ENCODE measurements at regions not wholly inside any gene's neighbourhood (a gene's known extent, or its start where the extent isn't known, plus 50 kb on each side); places are given as distances from the start of the nearest gene placed in this dataset.

GRCh38 chr10:44578271-44578670 is 193.4 kb upstream of the CXCL12 start:
- TF ChIP-seq CTCF (IDR thresholded peaks at IDR 0.05; ENCODE audit: poor library complexity): no peak
- TF ChIP-seq EZH2 (IDR thresholded peaks at IDR 0.05; ENCODE audit: borderline replicate concordance): no peak

Measured in hepatocyte (in vitro differentiated cells).